Jurkat, Clone E6-1 (cell line): ENCODE measurements at regions not wholly inside any gene's neighbourhood (a gene's known extent, or its start where the extent isn't known, plus 50 kb on each side); places are given as distances from the start of the nearest gene placed in this dataset.

ENCODE experiments used
- DNase-seq: peaks from one replicate; pipeline ENCODE4 v3.0.0-alpha.2; 2011; ENCODE audit warnings: low read depth, low spot score
- H3K4me3 ChIP-seq: 2 replicates; pipeline ENCODE4 v1.5.1; 2011; ENCODE audit warnings: mild to moderate bottlenecking, low read length, control low read depth, moderate library complexity

DNA sequence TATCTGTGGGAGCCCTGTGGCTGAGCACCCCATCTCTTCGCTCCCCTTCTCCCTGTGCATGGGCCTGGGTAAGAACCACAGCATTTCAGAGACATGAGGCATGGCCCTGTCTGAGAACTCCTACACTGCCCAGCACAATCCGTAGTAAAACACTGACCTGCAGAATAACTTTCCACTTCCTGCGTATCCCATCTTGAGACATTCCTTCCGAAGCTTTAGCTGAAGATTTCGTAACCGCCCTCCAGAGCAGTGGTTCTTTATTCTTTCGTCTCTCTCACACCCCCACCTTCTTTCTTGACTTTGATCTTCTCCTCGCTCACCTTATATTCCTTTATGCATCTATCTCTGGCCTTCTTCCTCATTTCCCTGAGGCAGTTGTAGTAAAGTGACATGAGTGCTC is 381.1 kb downstream of the HRH4 start:
- no peak for DNase-seq
- no peak overlapping the region for H3K4me3 ChIP-seq

DNA sequence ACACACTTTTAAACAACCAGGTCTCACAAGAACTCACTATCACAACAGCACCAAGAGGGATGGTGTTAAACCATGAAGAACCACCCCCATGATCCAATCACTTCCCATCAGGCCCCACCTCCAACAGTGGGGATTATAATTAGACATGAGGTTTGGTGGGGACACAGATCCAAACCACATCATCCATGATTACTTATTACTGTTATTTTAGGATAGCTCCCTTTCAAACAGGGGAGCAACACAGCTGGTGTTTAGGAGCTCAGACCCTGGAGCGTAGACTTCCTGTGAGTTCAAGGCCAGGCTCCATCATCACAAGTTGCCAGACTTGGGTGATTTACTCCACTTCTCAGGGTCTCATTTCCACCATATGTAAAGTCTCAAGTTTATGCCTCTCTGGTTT is 382.7 kb downstream of the HRH4 start:
- no peak overlapping the region for H3K4me3 ChIP-seq
- DNase-seq = no peak

DNA sequence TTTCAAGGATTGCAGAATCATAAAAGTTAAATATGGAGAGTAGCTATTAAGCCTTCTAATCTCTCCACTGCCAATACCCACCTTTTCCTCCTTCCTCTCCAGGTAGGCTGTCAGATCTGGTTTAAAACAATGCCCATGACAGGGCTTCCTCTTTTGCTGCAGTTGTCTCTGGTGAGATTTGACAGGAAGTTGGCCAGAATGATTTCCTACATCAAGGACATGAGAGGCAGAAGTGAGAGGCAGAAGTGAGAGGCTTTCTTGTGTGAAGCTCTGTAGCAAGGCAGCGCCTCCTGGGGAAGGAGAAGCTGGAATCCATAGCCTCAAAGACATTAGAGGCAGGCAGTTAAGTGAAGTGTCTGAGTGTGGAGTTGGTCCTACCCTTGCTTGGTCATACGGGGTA is 385.7 kb downstream of the HRH4 start:
- DNase-seq = peak; percentile 0
- H3K4me3 ChIP-seq = no peak overlapping the region

DNA sequence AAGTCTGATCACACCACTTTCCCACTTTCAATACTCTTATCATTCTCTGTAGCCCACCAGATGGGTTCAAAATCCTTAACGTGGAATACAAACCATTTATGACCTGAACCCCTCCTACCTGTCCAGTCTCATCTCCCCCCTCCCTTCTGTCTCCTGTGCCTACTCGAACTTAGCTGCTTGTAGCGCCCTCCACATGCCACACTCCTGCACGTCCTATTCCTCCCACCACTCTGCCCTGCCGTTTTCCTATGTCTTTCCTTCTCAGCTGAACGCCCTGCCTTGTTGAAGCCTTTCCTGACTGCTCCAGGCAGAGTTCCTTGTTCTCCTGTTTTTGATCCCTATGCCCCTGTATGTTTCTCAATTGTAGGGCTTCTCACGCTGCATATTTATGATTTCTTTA is 390.1 kb downstream of the HRH4 start:
- no peak overlapping the region for H3K4me3 ChIP-seq
- DNase-seq = no peak

DNA sequence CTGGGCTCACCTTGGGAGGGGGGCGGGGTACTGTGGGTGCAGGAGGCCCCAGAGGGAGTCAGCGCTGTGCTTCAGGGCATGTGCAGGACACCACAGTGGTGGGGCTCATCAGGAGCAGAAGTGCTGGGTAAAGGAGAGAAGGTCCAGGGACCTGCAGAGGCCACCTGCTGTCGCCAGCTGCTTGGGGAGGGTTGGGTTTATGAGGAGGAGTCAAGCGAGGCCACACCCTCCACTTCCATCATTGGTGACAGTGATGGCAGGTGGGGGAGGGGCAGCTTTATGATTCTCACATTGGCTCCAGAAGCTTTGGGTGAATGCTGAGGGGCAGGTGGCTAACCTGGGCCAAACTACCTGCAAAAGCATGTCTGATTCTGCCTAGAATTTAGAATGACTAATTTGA is 392.6 kb downstream of the HRH4 start:
- no peak overlapping the region for H3K4me3 ChIP-seq
- no peak for DNase-seq

DNA sequence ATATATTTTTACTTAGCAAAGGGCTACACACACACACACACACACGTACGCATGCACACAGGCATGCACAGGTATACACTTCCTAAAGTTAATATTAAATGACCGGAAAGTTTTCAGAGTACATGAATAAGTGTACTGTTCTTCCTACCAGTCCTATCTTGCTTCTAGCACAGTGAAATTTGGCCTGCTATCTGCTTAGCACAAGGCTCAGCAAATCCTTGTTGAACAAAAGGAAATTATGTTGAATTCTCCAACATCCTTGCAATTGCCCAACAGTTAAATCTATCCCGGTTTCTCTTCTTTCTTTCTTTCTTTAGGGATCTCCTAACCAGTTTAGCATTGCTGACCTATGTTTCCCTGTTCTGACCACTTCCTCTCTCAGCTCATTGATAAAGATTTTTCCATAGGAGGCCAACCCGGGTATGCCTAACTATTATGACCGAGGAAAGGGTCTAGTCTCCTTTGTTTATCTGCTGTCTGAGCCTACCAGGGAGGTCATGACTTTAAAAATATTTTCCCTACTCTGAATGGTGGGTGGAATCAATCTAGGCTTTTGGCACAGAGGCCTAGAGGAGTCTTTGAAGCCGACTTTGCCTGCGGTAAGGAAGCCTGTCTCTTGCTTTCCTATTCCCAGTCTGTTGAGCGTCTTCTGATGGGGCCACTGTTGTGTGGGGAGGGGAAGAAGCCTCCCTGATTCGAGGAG is 400.7 kb downstream of the HRH4 start:
- DNase-seq = no peak
- H3K4me3 ChIP-seq = no peak overlapping the region

DNA sequence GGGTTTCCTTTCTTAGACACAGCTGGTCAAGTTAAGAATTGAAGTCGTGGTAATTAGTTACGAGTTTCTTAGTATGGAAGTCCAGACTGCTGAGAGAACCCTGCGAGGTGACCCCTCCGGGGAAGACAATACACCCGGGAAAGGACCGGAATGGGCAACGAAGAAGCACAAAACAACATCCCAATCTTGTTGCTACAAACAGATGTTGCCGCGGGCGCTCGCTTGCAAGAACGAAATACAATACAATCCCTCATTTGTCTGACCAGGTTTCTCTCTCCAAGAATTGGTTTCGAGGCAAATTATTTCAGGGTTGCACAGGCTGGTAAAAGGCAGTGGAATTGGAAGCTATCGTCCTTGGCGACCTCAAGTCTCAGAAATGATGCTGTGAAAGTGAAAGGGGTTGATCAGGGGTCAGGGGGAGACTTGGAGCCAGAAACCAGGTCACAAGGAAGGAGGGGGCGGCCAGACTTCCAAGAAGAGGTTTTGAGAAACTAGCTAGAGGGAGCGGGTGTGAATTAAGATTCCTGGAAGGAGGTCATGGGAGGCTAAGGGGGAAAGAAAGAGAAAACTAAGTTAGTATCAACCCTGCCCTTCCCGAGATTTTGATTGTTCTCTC is 401.9 kb downstream of the HRH4 start:
- H3K4me3 ChIP-seq = no peak overlapping the region
- no peak for DNase-seq

DNA sequence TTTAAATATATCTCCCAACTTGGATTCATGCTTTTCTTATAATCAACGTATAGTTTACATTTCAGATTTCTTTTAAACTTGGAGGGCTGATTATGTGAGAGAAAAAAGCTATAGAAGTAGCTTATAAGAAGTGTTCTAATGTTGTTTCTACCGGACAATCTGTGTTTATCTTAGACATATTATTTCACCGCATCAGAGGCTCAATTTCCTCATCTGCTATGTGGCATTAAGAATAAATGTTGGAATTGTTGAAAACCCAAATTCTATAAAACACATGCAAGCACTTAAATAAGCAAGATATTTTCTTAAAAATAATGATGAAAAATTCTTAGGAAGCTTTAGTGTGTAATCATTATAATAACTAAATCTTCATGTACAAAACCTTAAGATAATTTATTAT is 407.9 kb downstream of the HRH4 start:
- no peak for DNase-seq
- no peak overlapping the region for H3K4me3 ChIP-seq

DNA sequence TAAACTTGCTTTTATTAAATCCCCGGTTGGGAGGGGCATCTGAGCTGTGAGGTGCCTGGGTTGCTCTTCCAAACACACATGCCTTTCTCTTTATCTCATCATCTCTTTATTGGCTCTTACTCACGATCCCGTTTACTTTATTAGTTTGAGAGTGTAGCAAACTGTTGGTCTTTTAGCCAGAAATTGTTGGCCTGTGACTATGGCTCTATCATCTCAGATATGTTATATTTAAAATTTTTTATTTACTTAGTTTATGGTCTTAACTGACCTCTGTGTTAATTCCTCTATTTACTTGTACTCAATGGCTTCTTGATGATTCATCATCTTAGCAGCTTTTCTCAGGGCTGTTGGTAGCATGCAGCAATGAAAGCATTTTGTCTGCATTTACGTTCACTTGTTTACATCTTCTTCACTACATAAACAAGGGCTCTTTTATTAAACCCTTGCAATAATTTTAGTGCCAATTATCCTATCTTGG is 408.4 kb downstream of the HRH4 start:
- no peak overlapping the region for H3K4me3 ChIP-seq
- DNase-seq = no peak

DNA sequence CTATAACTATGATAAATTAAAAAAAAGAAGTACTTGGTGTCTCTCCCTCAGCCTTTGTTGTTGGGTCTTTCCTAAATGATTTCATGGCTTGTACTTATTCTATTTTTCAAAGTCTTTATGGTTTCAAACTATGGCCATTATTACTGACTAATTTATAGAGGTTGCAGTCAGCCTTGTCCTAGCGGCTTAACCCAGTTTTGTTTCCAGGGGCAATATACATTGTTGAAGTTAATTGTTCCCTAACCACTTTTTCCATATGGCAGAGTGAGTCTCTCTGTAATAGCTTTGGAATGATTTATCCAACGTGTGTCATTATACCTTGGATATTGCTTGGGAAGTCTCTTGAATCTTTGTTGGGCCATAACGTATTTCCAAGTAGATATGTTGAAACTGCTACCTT is 408.8 kb downstream of the HRH4 start:
- H3K4me3 ChIP-seq = no peak overlapping the region
- DNase-seq = no peak

DNA sequence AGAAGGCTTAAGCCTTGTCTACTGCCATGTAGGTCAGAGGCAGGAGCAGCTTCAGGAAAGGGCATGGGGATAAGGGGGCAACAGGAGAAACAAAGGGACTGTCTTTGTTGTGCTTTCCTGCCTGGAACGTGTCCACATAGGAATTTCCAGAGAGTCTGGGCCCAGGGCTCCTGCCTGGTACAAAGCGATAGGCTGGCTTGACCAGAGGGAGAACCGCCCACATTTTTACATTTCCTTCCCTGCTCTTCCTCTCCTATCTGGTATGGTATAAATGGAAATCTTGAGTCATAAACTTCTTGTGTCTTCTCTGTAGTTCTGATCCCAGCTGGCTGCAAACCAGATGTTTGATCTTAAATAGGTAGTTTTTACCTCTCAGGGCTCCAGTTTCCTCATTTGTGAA is 414.8 kb downstream of the HRH4 start:
- no peak for DNase-seq
- no peak overlapping the region for H3K4me3 ChIP-seq

DNA sequence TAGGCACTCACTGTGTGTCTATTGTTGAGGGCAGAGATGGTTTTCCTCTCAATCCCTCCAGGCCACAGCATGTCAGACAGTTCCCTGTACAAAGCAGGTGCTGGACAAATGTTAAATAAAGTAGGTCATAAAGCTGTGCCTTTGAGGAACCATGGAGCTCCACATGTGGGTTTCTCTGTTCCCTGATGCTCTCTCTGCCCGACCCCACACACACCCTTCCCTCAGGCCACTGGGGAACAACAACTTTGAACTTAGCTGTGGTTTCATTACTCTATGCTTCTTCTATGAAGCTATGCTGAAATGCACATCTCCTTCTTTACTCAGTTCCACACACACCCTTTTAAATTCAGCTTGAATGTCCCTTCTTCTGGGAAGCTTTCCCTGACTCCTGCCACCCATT is 415.3 kb downstream of the HRH4 start:
- no peak for DNase-seq

DNA sequence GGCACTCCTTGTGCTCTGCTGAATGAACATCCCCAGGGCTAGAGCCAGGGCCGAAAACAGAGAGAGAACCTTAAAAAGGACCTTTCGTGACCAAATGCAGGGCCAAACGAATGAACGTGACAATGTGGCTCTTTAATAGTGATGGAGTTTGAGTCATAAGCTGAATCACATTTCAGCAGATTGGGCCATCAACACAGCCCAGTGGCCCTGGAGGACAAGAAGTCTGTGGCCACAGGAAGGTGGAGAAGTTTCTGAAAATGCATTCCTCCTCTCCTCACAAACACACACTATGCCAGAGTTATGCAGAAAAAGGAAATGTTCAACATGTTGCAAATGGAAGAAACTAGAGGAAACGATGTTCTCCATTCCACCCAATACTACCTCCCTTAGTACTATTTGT is 415.8 kb downstream of the HRH4 start:
- H3K4me3 ChIP-seq = no peak overlapping the region
- no peak for DNase-seq

More for the DNA sequence above, 415.3 kb downstream of the HRH4 start:
- no peak overlapping the region for H3K4me3 ChIP-seq

DNA sequence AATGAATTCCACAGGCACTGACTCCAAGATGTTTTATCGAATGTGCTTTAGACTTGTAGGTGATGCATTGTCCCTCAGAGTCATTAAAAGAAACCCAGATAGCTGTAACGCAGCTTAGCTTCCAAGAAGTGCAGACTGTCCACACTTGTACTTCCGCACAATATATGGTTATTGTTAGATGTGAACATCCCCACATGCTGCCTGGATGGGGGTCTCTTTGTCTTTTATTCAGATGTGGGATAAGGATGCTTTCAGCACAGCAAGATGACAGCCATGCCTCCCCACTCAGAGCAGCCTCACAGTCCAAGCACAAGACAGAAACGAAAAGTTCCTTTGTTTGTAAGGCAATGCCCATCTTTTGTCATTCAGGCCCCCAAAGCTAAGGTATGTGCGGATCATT is 416.6 kb downstream of the HRH4 start:
- H3K4me3 ChIP-seq = no peak overlapping the region
- no peak for DNase-seq

DNA sequence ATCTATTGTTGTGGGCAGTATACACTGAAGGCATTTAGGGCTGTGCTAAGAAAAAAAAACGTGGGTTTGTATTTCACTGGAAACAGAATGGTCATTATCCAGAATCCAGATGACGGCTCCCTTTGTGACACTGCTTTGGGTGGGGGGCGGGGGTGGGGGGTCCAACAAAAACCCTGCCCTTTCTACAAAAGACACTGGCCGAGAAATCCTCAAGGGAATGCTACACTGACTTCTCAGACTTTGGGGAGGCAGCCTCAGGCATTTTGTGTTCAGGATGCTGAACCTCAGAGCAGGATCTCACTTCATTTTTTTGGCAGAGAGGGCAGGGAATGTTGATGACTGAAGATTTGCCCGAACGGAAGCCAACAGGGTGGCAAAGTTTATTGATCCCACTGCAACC is 417.1 kb downstream of the HRH4 start:
- DNase-seq = no peak
- H3K4me3 ChIP-seq = no peak overlapping the region

DNA sequence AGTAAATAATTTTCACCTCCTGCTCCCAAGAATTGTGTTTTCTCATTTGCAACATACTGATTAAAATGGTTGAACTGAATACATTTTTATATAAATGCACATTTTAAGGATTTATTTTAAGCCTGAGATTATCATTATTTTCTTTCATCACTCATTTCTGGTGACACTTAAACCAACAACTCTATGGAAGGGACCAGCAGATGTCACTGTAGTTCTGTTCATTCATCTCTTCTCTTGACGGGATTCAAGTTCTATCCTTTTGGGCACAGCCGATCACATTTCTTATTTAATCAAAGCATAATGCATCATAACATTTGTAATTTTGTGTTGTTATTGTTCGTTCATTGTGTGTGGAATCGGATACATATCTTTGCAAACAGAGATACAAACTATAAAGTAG is 417.9 kb downstream of the HRH4 start:
- no peak overlapping the region for H3K4me3 ChIP-seq
- peak; percentile 39 for DNase-seq

DNA sequence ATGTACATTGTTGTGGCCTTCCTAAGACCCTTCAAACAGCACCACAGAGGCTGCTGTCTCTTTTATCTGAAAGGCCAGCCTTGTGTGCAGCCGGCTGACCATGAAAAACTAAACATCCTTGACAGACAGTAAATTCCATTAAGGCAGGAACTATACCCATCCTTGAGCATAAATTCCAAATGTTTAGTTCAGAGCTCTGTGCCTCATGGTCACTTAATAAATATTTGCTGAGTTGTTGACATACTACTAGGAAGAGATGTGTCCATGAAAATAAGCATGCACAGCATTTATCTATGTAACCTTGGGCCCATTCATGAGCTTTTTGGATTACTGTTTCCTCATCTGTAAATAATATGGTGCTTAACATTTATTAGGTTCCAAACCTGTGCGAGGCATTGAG is 424.8 kb downstream of the HRH4 start:
- H3K4me3 ChIP-seq = no peak overlapping the region
- no peak for DNase-seq

DNA sequence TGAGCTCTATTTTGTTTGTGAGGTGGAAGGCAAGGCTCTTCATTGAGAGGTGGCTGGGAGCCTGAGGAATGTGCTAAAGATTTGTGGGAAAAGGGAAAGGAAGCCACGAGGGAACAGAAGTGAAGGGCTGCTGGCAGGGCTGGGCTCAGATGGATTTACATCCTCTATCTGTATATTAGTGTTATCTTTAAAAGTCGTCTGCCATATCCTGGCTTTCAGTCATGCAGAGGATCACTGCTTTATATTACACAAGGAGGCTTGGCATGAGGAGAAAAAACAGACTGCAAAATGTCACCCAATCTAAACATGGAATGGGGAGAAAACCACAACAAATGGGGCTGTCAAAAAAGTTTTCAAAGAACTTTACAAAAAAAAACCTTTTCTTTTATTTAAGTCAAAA is 434.4 kb downstream of the HRH4 start:
- DNase-seq = no peak
- no peak overlapping the region for H3K4me3 ChIP-seq

DNA sequence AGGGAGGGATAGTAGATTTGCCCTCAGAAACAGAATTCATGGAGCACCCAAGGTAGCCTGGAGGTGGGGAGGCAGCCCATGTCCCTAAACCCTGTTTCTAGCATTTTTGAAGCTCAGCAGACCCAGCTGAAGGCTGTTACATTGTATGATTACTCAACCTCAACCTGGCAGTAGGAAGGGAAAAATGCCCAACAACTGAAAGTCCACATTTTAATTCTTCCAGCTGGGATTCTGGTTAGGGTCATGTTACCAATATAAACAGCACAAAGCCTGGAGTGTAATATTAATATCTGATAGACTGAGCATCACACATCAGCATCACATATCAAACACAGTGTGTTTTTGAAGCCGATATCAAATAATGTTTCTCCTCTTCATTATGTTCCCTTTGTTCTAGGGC is 437.0 kb downstream of the HRH4 start:
- DNase-seq = no peak
- no peak overlapping the region for H3K4me3 ChIP-seq

DNA sequence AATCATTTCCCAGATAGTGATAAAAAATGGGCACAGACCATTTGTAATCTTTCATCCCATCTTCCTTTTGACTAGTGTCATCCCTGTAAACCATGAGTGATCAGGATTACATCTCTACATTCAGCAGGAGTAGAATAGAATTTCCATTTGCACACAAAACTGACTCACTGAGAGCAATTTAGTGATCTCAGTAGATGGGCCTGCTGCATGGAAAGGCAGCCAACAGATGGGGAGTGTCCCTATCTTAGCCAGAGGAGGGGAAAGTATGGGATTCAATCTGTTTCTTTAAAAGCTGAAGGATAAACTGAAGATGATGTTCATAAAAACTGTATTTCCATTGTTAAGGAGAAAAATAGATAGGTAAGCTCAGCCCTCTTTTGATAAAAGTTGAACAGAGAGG is 441.7 kb downstream of the ZNF521 start:
- H3K4me3 ChIP-seq = no peak overlapping the region
- no peak for DNase-seq

DNA sequence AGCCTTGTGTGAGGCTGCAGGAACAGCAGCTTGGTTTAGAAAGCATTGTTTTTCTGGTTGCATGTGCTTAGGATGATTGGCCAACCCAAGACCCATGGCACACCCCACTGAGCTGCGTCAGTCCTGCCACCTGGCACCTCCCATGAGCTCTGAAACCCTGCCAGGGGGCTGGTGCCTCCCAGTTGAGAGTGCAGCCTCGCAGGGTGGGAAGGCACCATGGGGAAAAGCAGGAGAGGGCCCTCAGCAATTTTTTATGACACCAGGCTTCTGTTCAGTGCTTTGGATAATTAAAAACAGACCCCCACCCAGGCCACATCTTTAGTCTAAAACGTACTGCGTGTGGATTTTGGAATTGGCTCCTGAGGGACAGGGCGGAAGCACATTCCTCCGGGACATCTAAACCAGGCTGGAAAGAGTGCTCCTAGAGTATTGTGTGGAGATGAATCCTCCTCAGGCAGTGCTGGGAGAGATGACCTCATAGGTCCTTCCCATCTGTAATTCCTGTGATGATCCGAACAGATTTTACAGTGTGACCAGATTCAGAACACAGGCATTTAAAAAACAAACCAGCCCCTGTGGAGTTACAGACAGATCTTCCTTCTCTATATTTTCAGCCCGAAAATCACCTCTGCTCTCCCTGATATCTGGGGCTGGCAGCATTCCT is 438.3 kb downstream of the ZNF521 start:
- H3K4me3 ChIP-seq = no peak overlapping the region
- DNase-seq = no peak
